Karpas-422 (cell line): ENCODE measurements at regions not wholly inside any gene's neighbourhood (a gene's known extent, or its start where the extent isn't known, plus 50 kb on each side); places are given as distances from the start of the nearest gene placed in this dataset.

ENCODE experiments used
- DNase-seq: peaks from one replicate; pipeline ENCODE4 v3.0.0-alpha.2; 2015
- H2AFZ ChIP-seq: fragments of 200-600 bp; sonication (generic); 2 replicates; pipeline ENCODE4 v1.6.1; 2014; ENCODE audit warnings: antibody characterized with exemption, low read length, mixed read lengths
- H3K27ac ChIP-seq: fragments of 200-600 bp; sonication (generic); 2 replicates; pipeline ENCODE4 v1.5.1; 2014; ENCODE audit warnings: mild to moderate bottlenecking, low read length, moderate library complexity
- H3K27me3 ChIP-seq: fragments of 200-600 bp; sonication (generic); 2 replicates; pipeline ENCODE4 v1.6.1; 2014; ENCODE audit warnings: low read length, mixed read lengths
- H3K36me3 ChIP-seq: fragments of 200-600 bp; sonication (generic); 2 replicates; pipeline ENCODE4 v1.6.1; 2014; ENCODE audit warnings: low read length, mixed read lengths; ENCODE audit not compliant: insufficient read depth
- H3K4me1 ChIP-seq: fragments of 200-600 bp; sonication (generic); 2 replicates; pipeline ENCODE4 v1.6.1; 2014; ENCODE audit warnings: mild to moderate bottlenecking, low read length, mixed read lengths
- H3K4me2 ChIP-seq: fragments of 200-600 bp; sonication (generic); 2 replicates; pipeline ENCODE4 v1.6.1; 2014; ENCODE audit warnings: low read length, low read depth, mild to moderate bottlenecking; ENCODE audit not compliant: poor library complexity, severe bottlenecking
- H3K4me3 ChIP-seq: fragments of 200-600 bp; sonication (generic); 2 replicates; pipeline ENCODE4 v1.5.1; 2014; ENCODE audit warnings: mild to moderate bottlenecking, antibody characterized with exemption, low read length, mixed read lengths
- H3K79me2 ChIP-seq: fragments of 200-600 bp; sonication (generic); 2 replicates; pipeline ENCODE4 v1.6.1; 2014; ENCODE audit warnings: mild to moderate bottlenecking, low read length, mixed read lengths
- H3K9ac ChIP-seq: fragments of 200-600 bp; sonication (generic); 2 replicates; pipeline ENCODE4 v1.6.0; 2014; ENCODE audit warnings: low read length
- H3K9me2 ChIP-seq: fragments of 200-600 bp; sonication (generic), shearing (Covaris generic); replicated peaks from 2 replicates; pipeline ENCODE4 v1.6.0; 2014; ENCODE audit warnings: mild to moderate bottlenecking, low read length, moderate library complexity; ENCODE audit not compliant: insufficient read depth
- H3K9me3 ChIP-seq: fragments of 300-700, 200-600 bp; sonication (generic); 2 replicates; pipeline ENCODE4 v1.6.1; 2014; ENCODE audit warnings: low read length, mixed read lengths
- H4K20me1 ChIP-seq: fragments of 200-600 bp; sonication (generic); 2 replicates; pipeline ENCODE4 v1.6.1; 2014; ENCODE audit warnings: mild to moderate bottlenecking, antibody characterized with exemption, low read length, low read depth; ENCODE audit not compliant: insufficient read depth

GRCh38 chr15:53389271-53390037, 370.0 kb downstream of the WDR72 start:
- DNase-seq = no peak
- Histone ChIP-seq H3K27me3 (no peaks in the 10 kb centered on the region), H3K27ac (no peak overlapping the region), H3K9me3 (no peaks in the 10 kb centered on the region), H3K36me3 (no peaks in the 10 kb centered on the region), H3K9ac (no peak overlapping the region), H2AFZ (no peak overlapping the region), H3K4me3 (no peak overlapping the region), H3K79me2 (no peaks in the 10 kb centered on the region), H3K4me1 (no peaks in the 10 kb centered on the region), H3K9me2 (no peaks in the 10 kb centered on the region), H4K20me1 (no peaks in the 10 kb centered on the region), H3K4me2 (no peak overlapping the region)

DNA sequence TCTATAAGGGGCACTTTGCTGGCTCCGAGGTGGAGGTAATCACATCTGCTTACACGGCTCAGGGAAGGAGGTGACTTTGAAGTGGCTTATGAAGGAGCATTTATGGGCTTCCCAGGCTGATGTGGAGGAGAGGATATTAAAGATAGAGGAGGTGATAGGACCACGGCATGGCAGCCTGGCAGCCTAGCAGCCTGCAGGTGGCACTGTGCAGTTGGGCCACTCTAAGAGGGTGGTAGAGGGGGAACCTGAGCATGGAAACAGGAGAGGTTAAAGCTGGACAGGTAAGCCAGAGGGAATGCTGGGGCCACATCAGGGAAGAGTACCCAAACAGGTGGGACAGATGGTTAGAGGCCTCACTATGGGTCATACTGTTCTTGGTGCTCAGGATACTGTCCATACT, 375.0 kb downstream of the WDR72 start:
- no peak overlapping the region for H2AFZ ChIP-seq
- no peaks in the 10 kb centered on the region for H3K36me3 ChIP-seq
- peak; percentile 70 for DNase-seq
- no peaks in the 10 kb centered on the region for H3K9me2 ChIP-seq
- no peak overlapping the region for H3K27ac ChIP-seq
- H3K79me2 ChIP-seq = no peaks in the 10 kb centered on the region
- no peaks in the 10 kb centered on the region for H3K9me3 ChIP-seq
- no peak overlapping the region for H3K9ac ChIP-seq
- no peak overlapping the region for H3K4me3 ChIP-seq
- H3K4me1 ChIP-seq = no peaks in the 10 kb centered on the region
- H3K4me2 ChIP-seq = no peak overlapping the region
- no peaks in the 10 kb centered on the region for H4K20me1 ChIP-seq
- no peaks in the 10 kb centered on the region for H3K27me3 ChIP-seq

DNA sequence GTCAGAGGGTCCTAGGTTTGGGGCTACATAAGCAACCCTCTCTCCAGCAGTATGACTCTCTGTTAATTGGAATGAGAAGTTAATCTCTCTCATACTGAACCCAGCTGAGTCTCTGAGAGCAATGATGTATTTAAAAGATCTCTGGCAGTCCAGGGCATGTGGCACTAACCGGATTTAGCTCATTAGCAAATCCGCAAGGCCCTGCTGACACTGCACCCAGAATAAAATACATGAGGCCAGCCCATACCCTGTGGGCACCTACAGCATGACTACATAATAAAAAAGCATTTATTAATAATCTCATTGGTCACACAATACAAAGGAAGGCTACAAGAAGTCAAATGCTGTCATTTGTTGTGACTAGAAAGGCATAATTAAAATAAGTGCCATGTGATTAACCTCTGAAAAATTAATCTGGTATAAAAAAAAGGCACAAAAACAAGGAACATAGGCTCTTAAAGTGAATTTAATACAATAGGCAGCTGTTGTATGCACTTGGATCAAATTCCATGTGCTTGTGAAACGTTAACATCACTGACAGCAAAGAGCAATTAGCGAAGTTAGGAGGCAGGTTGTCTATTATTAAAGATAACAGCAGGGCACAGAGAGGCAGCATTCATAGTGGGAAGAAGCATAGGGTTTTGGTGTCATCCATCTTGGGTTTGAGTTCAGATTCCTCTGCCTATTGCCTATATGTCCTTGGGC, 381.2 kb downstream of the WDR72 start:
- H3K27ac ChIP-seq = no peak overlapping the region
- H2AFZ ChIP-seq = no peak overlapping the region
- no peak overlapping the region for H3K9ac ChIP-seq
- H3K36me3 ChIP-seq = no peaks in the 10 kb centered on the region
- H3K27me3 ChIP-seq = no peaks in the 10 kb centered on the region
- H3K4me1 ChIP-seq = no peaks in the 10 kb centered on the region
- H3K4me2 ChIP-seq = no peak overlapping the region
- H3K9me3 ChIP-seq = no peaks in the 10 kb centered on the region
- H3K9me2 ChIP-seq = no peaks in the 10 kb centered on the region
- H3K4me3 ChIP-seq = no peak overlapping the region
- H4K20me1 ChIP-seq = no peaks in the 10 kb centered on the region
- DNase-seq = no peak
- H3K79me2 ChIP-seq = no peaks in the 10 kb centered on the region

DNA sequence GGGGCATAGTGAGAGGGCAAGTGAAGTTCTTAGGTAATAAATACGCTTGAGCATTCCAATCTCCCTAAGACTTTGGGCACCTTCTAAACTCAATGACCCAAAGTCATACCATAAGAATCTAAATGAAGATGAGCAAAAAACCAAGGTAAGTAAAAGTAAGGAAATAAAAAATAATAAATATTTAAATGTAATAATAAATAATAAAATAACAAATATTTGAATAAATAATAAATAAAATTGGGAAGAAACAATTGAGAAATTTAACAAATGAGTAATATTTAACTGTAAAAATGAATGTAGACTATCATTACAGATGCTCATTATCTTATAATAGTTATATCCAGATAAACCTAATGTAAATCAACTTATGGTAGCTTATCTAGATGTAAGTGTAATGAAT, 391.7 kb downstream of the WDR72 start:
- Histone ChIP-seq H3K4me3 (no peak overlapping the region), H3K27ac (no peak overlapping the region), H3K9me3 (no peaks in the 10 kb centered on the region), H4K20me1 (no peaks in the 10 kb centered on the region), H3K27me3 (no peaks in the 10 kb centered on the region), H3K4me1 (no peaks in the 10 kb centered on the region), H3K79me2 (no peaks in the 10 kb centered on the region), H3K9ac (no peak overlapping the region), H3K9me2 (no peaks in the 10 kb centered on the region), H3K4me2 (no peak overlapping the region), H2AFZ (no peak overlapping the region), H3K36me3 (no peaks in the 10 kb centered on the region)
- DNase-seq = no peak

DNA sequence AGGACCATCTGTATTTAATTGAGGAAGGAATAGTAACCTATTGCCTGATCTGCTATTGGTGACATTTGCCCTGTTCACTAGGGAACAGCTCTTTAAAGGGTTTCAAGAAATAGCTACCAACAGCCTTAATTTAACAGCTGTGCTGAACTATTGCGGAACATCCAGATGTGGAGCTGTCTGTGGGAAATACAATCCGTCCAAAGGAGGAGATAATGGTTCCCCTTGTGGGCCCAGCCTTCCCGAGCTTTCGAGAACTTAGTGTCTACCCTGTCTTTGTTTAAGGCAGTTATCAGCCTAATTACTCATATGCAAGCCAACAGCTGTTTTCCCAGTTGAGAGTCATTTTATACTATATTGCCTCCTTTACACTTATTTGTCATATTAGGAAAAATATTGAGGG, 398.6 kb downstream of the WDR72 start:
- no peaks in the 10 kb centered on the region for H4K20me1 ChIP-seq
- no peak overlapping the region for H2AFZ ChIP-seq
- no peaks in the 10 kb centered on the region; the same call in 1 of the 2 replicates for H3K9me2 ChIP-seq
- H3K9ac ChIP-seq = no peak overlapping the region
- H3K27me3 ChIP-seq = no peaks in the 10 kb centered on the region
- H3K4me1 ChIP-seq = no peaks in the 10 kb centered on the region
- H3K4me2 ChIP-seq = no peak overlapping the region
- no peak for DNase-seq
- H3K9me3 ChIP-seq = no peaks in the 10 kb centered on the region
- no peak overlapping the region for H3K4me3 ChIP-seq
- H3K27ac ChIP-seq = no peak overlapping the region
- H3K36me3 ChIP-seq = no peaks in the 10 kb centered on the region
- no peaks in the 10 kb centered on the region for H3K79me2 ChIP-seq

DNA sequence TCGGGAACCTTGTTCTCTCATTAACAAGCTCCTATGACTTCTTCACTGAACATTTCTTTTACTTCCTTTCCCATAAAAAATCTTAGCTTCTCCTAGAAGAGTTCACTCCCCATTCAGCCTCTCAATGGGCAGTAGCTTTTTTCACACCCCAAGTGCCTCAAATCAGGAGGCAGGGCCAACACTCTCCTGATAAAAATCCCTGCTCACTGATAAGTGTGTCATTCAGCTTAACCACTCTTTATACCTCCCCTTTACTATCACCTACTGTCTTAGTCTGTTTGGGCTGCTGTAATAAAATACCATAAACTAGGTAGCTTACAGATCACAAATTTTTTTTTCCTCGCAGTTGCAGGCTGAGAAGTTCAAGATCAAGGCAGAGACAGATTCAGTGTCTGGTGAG, 400.4 kb downstream of the WDR72 start:
- DNase-seq = no peak
- Histone ChIP-seq H3K27ac (no peak overlapping the region), H3K9ac (no peak overlapping the region), H3K27me3 (no peaks in the 10 kb centered on the region), H3K79me2 (no peaks in the 10 kb centered on the region), H3K9me2 (no peaks in the 10 kb centered on the region; the same call in 1 of the 2 replicates), H3K4me3 (no peak overlapping the region), H3K36me3 (no peaks in the 10 kb centered on the region), H3K4me2 (no peak overlapping the region), H3K4me1 (no peaks in the 10 kb centered on the region), H4K20me1 (no peaks in the 10 kb centered on the region), H3K9me3 (no peaks in the 10 kb centered on the region), H2AFZ (no peak overlapping the region)

DNA sequence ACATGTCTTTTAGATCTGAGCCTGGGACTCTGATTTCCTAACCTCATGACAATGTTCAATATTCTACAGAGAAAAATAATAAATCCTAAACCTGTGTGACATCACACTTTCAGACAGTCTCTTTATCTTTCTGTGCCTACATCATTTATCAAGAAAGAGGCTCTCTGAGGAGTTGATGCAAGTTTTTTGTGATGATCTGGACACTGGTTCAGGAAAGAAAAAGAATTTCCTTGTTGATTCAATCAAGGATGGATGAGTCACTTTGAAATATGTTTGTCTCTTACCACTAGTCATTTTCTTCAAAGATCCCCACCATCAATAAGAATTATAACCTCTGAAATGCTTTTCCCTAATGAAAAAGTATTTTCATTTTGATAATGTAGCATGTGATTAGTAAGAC, 404.6 kb downstream of the WDR72 start:
- H3K79me2 ChIP-seq = no peaks in the 10 kb centered on the region
- DNase-seq = no peak
- H3K9me2 ChIP-seq = no peaks in the 10 kb centered on the region; the same call in 1 of the 2 replicates
- H3K4me1 ChIP-seq = no peaks in the 10 kb centered on the region
- no peak overlapping the region for H3K9ac ChIP-seq
- H3K36me3 ChIP-seq = no peaks in the 10 kb centered on the region
- H3K27me3 ChIP-seq = no peaks in the 10 kb centered on the region
- no peak overlapping the region for H3K4me3 ChIP-seq
- no peak overlapping the region for H3K27ac ChIP-seq
- no peak overlapping the region for H2AFZ ChIP-seq
- H3K4me2 ChIP-seq = no peak overlapping the region
- H4K20me1 ChIP-seq = no peaks in the 10 kb centered on the region
- no peaks in the 10 kb centered on the region for H3K9me3 ChIP-seq

DNA sequence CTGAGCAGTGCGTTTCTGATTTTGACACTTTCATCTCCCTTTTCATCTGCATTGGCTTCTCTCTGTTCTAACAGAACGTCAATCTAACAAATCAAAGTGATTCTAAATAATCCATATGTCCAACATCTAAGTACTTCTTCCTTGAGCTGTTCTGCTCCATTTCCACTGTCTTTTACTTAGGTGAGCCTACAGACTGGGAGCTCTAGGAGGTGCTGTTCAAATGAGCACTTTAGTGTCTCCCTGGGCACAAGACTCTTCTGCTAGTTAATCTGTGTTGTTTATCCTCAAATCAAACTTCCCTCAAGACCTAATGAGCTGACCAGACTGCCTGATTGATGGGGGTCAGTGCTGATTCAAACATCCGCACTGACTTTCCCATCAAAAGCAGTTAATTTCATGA, 408.1 kb downstream of the WDR72 start:
- Histone ChIP-seq H3K27me3 (no peaks in the 10 kb centered on the region), H3K4me2 (no peak overlapping the region), H3K4me3 (no peak overlapping the region), H3K27ac (no peak overlapping the region), H3K4me1 (no peaks in the 10 kb centered on the region), H3K36me3 (no peaks in the 10 kb centered on the region), H3K79me2 (no peaks in the 10 kb centered on the region), H3K9ac (no peak overlapping the region), H3K9me3 (no peaks in the 10 kb centered on the region), H2AFZ (no peak overlapping the region), H3K9me2 (no peaks in the 10 kb centered on the region), H4K20me1 (no peaks in the 10 kb centered on the region)
- DNase-seq = no peak
